ENCODE measurements at regions not wholly inside any gene's neighbourhood (a gene's known extent, or its start where the extent isn't known, plus 50 kb on each side); places are given as distances from the start of the nearest gene placed in this dataset.

DNA sequence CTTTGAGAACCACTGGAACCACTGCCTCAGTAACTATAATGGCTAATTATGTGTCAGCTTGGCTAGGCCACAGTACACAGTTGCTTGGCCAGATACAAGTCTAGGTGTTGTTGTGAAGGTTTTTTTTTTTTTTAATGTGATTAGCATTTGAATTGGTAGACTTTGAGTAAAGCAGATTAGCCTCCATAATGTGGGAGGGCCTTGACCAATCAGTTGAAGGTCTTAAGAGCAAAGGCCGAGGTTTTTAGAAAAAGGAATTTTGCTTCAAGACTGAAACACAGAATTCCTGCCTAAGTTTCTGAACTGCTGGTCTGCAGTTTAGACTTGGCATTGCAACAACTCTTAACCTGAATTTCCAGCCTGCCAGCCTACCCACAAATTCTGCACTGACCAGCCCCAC, 451.6 kb upstream of the AZI2 start:
- DNase-seq: no peak

DNA sequence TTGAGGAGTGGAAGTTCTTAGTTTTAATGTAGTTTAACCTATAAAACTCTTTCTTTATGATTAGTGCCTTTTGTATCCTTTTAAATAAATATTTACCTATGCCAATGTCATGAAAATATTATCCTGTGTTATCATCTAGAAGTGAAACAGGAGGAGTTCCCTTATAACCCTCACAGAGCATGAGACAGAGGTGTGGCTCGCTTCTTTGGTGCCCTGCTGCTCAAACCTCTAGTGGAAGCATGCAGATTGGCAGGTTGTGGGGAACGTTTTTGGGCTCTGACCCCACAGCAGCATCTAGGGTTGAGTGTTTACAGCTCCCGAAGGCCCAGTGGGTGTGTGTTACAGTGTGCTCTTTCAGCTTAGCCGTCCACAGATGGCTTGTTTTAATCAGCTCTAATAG, 459.4 kb upstream of the AZI2 start:
- no peak for DNase-seq

DNA sequence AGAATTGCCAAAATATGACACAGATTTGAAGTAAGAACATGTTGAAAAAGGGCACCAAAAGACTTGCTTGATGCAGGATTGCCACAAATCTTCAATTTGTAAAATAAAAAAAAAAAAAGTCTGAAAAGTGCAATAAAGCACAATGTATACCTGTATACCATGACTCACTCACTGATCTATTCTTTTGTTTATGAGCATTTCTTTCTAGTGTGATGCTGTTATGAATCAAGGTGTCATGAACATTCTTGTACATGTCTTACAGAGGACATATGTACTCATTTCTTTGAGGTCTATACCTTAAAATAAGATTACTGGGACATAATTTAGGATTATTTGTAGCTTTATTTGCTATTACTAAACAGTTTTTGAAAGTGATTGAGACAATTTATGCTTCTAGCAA, 464.9 kb upstream of the RBMS3 start:
- DNase-seq: no peak

DNA sequence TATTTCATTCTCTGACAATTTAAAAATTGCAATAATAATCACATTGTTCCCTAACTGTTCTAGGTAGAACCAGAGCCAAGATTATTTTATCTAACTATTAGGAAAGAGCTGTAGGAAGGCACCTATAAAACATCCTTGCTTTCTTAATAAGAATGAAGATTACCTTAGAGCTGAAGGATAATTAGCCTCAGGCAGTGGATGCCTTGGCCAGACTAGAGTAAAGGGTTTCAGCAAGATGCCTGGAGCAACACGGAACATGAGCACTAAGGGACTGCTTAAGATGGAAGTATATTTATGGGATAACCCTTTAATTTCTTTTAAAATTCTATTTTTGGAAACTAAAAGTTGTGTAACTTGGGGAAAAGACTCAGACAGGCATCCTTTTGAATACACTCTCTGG, 456.6 kb upstream of the RBMS3 start:
- DNase-seq: no peak

DNA sequence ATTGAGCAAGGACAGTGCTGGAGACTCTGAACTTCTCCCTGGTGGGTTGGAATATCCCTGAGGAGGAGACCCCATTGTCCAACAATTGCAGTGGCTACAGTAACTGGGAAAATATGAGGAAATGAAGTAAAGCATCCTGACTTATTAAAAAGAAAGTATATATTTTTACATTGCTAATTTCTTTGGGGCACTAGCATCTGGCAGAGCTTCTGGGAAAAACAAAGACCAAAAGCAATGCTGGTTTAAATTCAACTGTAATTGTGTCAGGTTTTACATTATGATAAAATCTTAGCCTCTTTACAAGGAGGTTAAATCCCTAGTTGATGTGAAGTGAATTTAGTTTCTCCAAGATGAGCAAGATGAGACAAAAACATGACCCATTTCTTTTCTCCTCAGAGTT, 454.0 kb upstream of the RBMS3 start:
- no peak for DNase-seq

DNA sequence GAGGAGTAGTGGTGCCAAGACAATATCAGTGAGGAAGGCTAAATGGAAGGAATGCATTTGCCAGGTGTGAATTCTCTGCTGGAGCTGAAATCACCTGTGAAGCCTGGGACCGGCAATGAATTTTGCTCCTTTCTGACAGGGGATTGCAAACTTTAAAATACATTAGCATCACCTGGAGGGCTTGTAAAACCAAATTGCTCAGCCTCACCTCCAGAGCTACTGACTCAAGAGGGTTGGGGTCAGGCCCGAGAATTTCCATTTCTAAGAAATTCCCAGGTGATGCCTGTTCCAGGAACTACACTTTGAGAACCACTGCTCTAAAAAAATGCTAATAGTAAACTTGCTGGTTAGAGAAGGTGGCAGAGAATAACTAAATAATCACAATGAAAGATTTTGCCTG, 445.6 kb upstream of the RBMS3 start:
- no peak for DNase-seq

DNA sequence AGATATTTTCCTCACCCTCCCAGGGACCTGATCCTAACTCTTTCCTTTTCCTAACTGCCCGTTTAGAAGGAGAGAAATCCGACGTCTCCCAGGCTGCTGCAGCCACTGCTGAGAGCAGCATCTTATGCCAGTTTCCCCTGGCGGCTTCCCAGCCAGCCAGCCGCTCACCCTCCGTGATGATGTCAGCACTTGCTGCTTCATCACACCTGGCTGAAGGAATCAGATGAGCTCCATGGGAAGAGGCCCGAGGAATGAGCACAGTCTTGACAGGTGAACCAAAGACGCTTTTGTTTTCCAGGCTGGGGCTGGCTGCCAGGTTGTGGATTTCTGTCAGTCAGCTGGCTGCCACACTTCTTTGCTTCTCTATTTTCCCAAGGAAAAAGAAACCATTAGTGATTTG, 445.1 kb upstream of the RBMS3 start:
- DNase-seq: peak in 24 of 56 donors; percentile 3 to 49 (median 22)

DNA sequence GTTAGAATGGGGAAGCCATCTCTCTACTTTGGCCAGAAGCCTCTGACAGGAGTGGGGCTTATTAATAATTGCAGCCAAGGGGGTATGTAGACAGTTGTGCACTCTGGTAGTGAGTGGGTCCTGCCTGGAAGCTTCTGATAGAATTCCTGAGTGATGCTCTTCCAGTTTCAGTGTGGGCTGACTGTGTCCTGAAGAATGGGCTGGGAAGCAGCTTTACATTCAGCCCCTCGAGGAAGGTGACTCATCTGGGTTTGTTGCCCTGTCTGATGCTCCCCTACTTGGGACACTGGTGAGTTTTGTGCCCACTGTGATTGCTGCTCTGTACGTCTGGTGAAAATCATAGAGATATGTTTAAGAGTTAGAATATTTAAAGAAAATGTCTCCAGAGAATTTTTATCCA, 444.7 kb upstream of the RBMS3 start:
- no peak for DNase-seq

DNA sequence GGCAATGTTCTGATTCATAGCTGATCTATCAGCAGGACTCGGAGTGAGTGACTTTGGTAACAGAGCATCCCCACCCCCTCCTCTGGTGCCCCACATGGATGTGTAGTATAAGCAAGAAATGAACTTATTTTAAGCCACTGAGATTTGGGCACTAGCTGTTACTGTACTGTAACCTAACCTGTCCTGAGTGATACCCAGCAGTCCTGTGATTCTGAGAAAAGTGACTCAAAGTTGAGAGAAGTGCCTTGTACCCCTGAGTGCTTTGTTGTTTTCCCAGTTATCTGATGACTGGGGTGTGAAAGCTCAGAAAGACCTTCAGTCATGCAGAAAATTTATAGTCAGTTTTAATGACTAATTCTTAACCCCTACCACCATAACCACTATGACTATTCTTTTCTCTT, 439.9 kb upstream of the RBMS3 start:
- DNase-seq: no peak

DNA sequence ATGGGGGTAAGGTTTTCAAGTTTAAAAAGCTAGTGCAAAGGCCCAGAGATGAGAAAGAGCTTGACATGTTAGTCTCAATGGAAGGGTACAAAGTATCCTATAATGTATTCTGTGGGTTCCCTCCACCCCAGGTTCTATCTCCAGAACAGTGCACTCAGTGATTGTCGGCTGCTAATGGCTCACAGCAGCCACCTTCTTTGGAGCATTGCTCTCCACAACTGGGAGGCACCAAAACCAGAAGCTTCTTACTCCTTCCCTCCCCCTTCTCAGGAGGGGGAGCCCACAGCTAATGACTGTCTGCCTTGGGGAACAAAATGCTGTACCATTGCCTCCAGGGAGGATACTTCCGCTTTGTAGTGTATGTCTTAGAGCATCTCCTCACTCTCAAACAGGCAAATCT, 439.4 kb upstream of the RBMS3 start:
- no peak for DNase-seq

DNA sequence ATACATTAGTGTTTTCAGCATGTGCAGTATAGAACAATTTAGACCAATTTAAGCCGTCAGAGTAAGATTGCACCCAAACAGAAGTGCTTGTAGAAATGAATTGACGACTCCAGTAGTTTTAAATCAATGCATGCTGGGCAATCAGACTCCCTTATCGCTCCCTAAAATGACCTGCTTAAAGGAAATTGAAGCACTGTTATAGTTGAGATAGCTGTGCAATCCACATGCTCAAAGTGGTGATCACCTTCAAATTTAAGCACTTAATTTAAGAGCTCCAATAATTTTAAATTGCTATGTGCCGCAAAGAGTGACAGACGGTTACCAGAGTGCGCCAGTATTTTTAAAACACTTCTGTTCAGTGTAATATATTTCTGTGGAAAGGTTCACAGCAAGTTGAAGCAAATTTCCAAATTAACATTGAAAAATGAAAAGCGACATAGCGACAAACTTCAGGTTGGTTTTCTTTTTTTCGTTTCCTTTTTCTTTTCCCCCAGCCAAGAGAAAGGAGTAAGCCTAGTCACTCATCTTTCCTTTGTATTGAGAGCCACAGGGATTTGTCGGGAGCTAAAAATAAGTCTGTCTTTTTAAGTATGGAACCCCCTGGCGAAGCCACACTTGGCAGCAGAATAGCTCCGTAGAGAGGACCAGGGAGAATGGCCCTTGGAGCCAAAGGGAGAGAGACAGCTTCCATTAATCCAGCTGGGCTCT, 436.4 kb upstream of the RBMS3 start:
- peak in 1 of 56 donors; percentile 7 for DNase-seq

DNA sequence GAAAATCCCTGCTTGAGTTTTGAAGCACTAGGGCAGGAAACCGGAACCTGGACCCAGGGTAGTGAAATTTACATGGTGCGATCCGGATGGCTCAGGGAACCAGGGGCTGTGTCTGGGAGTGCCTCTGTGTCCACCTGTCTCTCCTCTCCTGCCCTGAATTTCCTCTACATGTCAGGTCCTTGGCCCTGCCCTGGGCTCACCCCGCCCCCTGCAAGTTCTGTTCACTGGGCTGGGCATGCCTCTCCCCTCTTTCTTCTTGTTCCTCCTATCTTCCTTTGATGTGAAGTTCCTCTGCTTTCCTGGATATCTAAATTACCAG, 435.9 kb upstream of the RBMS3 start:
- no peak for DNase-seq

DNA sequence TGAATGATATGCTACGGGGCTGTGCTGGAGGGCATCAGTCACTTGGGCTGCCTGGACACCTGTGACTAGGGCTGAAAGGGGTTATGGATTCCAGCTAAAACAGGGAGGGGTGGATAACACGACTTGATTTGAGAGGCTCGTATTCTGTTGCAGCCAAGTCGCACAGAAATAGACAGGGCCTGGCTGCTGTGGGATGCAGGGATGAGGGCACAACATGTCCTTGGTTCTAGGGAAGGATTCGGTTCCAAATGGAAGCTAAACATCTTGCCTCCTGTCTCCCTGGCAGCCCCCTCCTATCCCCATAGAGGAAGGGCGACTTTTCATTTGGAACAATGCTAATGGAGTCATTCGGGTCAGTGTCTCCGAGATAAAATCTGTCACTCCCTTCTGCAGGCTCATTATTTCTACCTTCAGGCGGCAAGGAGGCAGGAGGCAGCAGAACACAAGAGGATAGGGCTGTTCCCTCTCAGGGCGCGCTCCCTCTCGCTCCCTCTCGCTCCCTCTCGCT, 433.8 kb upstream of the RBMS3 start:
- DNase-seq: no peak

DNA sequence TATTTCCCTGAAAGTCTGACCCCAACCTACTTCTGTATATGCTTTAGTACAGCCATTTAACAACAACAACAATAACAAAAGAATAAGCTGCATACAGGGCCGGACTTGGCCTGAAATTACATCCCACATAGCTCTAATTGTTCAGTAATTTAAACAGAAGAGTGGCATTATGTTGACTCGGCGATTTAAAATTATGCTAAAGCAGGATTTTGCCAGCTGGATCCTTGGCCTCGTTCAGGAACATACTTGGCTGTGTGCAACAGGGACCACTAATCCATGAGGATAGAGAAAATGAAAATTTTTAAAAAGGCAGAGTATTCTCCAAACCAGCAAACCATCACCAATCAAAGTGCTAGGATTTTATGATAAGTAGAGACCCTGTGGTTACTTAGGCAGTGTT, 433.1 kb upstream of the RBMS3 start:
- no peak for DNase-seq

DNA sequence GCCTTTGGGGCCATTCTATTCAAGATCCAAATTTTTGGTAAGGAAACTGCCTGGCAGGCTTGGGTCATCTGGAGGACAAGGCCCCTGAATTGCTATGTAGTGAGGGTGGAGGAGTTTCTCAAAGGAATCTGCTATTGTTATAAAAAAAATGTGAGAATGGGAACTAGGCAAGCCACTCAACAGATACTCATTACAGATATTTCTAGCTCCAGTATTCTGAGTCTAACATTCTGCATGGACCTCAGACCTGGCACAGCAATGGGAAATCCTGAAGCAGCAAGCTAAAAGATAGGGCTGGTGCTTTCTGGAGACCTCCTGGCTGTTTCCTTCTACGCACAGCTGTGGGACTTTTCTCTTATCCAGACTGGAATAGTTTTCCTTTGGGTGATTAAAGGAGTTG, 430.7 kb upstream of the RBMS3 start:
- DNase-seq: no peak

DNA sequence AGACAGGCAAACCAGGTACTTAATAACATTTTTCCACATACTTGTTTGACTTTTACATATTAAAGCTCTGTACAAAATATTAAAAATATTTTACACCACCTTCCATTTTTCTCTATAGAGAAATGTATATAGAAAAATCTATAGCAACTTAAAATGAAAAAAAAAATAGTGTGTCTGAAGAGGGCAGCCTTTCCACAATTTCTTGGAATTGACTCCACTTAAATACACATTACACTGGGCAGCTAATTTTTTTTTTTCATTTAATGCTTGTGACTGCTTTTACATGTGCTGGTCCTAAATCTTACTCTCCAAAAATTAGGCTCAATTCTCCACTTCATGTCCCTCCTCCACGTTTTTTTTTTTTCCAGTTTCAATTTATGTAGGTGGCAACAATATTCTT, 427.0 kb upstream of the RBMS3 start:
- DNase-seq: no peak

DNA sequence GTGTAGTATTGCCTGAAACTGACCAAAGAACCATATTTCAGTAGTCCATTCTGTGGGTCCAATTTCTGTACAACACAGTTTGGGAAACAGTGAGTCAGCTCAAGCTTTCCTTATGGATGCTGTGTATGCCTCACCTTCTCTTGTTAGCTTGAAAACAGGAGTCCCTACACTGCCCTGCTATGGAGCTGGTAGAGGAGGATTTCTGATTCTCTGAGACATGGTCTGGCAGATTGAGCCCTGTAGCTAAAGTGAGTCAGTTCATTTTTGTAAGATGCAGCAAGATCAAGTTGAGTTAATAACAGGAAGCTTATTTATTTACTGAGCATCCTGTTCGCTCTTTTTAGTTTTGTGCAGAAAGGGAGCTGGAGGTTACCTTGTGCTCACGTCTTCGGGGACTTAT, 424.1 kb upstream of the RBMS3 start:
- DNase-seq: no peak

DNA sequence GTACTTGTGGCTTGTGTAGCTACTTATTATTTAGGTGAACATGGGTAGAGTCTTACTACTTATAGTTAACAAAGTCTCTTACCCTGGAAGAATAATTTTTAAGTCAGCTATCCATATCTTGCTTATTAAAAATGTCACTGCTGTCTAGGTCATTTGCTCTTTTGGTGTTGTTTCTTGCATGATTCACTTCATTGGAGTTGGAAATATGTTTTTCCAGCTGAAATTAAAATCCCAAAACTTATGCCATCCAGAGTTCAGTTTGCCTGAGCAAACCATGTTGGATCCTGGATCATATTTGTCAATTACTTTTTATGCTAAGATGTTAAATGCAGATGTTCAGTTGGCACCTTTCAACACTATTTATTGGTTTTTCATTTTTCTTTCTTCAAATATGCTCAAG, 421.0 kb upstream of the RBMS3 start:
- no peak for DNase-seq

DNA sequence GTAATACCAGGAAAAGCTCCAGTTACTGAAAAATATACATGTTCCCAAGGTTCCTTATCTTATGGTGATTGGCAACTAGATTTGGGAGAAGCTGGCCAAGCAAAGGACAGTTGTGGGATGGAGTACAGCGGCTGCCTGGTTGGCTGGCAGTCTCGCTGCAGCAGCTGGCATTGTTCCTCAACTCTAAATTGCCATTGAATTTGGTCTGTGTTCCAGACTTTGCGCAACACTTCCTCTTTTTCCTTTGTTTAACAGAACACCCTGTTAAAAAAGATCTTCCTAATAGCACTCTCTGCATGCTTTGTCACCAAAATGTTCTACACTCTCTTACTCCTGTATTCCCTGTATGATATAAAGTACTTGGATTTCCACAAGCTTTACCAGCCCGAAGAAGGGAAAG, 420.6 kb upstream of the RBMS3 start:
- peak in 13 of 56 donors; percentile 1 to 39 (median 9) for DNase-seq

DNA sequence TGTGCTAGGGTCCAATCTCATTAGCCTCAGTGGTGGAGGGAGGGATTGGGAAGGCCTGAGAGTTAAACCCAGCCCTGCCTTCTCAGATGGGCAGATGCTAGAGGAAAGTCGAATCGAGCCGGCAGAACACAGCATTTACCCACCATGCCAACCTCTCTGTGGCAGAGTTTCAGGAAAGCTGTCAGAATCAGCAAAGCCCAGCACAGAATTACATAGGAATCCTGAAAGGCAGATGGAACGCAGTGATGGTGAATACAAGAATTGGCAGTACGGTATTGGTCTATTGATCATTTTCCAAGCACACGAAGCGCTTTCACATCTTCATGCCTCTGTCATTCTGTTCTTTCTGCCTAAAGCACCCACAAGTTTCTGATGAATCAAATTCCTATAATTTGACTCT, 417.7 kb upstream of the RBMS3 start:
- DNase-seq: no peak

DNA sequence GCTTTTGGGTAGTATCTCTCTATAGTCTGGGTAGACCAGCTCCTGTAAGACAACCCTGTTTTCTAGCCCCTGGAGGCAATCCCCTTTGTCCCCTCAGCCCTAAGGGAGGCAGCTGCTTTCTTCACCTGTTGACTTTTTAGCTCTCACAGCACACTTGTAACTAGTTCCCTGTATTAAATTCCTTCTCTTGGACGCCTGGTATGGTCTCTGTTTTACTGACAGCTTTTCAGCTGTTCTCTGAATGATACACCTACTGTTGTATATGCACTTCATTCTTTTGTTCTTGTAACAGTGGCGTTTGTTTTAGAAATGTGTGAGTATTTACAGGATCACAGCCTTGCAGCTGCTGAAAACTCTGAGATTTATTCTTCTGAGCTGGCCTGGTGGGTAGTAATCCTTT, 413.0 kb upstream of the RBMS3 start:
- DNase-seq: no peak

DNA sequence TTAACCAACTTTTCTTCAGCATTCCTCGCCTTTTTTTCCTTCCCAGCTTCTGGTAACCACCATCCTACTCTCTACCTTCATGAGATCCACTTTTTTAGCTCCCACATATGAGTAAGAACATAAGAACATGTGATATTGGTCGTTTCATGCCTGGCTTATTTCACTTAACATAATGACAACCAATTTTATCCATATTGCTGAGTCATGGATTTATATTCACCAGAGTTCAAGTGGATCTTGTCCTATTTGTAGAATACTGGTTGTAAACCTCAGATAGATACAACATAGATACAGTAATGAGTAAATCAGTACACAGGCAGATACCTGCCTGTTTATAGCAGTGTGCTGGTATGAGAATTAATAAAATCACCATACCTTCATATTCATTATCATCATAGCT, 412.0 kb upstream of the RBMS3 start:
- DNase-seq: no peak

DNA sequence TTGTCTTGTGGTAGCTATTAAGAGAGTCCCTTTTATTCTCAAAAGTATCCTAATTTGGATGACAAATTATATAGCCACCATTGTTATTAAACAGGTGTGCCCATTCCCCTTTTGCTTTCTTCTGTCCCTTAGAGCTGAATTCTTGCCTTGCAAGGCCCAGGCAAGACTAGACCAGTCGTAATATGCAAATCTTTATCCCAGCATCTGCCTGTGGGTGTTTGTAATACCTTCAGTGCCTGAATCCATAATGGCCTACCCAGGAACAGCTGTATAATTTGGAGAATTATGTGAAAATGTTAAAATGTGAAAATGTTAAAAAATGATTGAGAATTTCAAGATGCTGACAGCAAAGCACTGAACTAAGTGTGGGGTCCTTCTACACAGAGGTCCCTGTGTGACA, 403.0 kb upstream of the RBMS3 start:
- DNase-seq: no peak

DNA sequence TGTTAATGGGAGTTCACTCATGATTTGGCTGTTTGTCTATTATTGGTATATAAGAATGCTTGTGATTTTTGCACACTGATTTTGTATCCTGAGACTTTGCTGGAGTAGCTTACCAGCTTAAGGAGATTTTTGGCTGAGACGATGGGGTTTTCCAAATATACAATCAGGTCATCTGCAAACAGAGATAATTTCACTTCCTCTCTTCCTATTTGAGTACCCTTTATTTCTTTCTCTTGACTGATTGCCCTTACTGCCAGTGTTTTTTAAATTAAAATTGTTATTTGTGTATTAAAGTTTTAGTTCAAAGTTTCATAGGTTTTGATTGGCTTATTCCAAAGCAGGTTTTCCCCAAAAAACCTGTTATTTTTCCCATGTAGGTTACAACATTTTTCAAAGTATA, 390.5 kb upstream of the RBMS3 start:
- DNase-seq: no peak
